Stimulated activated naive CD8-positive, alpha-beta T cell treated with anti-CD3 and anti-CD28 coated beads, Interleukin-15, amount 100 ng/mL, for 72 hours (primary cell): ENCODE measurements at regions not wholly inside any gene's neighbourhood (a gene's known extent, or its start where the extent isn't known, plus 50 kb on each side); places are given as distances from the start of the nearest gene placed in this dataset.

Source experiments
- ATAC-seq: fragments of 150-1000 bp; cut with Tn5 transposase; 2 replicates; pipeline ENCODE4 v1.10.0; 2021; ENCODE audit warnings: mild to moderate bottlenecking, moderate library complexity
- DNase-seq, 2 donors: peaks; one replicate each; pipeline ENCODE4 v3.0.0; 2021 to 2022
- H3K27ac Mint-ChIP-seq, 2 donors: one replicate each; pipeline ENCODE4 v1.8.0; 2022; ENCODE audit warnings: mild to moderate bottlenecking in 2 of 2, mixed read lengths in 2 of 2, moderate library complexity in 2 of 2
- H3K27me3 Mint-ChIP-seq: one replicate; pipeline ENCODE4 v1.8.0; 2022; ENCODE audit warnings: mixed read lengths
- H3K4me1 Mint-ChIP-seq: one replicate; pipeline ENCODE4 v1.8.0; 2022; ENCODE audit warnings: mild to moderate bottlenecking, mixed read lengths
- H3K4me3 Mint-ChIP-seq, 2 donors: one replicate each; pipeline ENCODE4 v1.8.0; 2022; ENCODE audit warnings: mild to moderate bottlenecking in 2 of 2, mixed read lengths in 2 of 2, moderate library complexity in 1 of 2
- H3K9me3 Mint-ChIP-seq, 2 donors: one replicate each; pipeline ENCODE4 v1.8.0; 2022; ENCODE audit warnings: mixed read lengths in 2 of 2

DNA sequence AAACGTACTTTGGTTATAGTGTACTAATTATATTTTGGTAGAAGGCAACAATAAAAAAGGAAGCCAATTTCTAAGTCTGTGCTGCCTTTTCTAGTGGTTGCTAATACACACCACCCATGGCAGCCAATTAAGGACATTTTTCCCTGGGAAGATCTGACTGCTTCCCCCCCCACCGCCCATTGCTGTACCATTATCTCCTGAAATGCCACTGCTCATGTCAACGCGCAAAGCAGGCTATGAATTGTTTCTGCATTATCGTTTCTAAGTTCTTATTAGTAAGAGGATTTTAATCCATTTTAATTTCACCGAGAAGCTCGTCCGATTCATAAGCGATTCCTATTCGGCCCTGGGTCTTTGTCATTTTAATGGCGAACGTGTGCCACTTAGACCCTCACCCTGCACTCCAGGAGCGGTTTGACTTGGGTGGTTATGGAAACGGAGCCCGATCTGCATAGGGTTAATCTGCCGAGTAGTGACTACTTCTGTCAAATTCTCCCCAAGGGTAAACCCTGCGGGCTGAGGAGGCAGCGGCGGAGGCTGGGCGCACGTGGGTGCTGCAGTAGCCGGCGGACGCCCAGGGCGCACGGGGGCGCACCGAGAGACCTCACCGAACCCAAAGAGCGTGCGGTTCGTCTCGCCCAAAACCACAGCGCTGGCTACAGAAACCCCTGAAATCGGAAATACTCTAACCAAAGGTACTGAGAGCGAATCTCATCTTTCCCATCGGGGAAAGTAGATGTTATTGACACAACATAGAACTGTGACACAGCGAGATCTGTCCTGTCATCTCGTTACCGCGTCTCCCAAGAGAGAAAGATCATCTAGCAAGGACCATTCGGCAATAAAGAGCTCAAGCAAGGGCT is 55.8 kb upstream of the SHC3 start:
- peak; percentile 99 for ATAC-seq
- DNase-seq = peak; percentile 57 to 80
- Mint-ChIP-seq H3K4me3 (peak overlapping the region; percentile 37 to 50), H3K27ac (no peak overlapping the region), H3K9me3 (no peaks in the 10 kb centered on the region), H3K4me1 (peaks cover 22% of the 10 kb centered on the region), H3K27me3 (peaks cover 78% of the 10 kb centered on the region)

DNA sequence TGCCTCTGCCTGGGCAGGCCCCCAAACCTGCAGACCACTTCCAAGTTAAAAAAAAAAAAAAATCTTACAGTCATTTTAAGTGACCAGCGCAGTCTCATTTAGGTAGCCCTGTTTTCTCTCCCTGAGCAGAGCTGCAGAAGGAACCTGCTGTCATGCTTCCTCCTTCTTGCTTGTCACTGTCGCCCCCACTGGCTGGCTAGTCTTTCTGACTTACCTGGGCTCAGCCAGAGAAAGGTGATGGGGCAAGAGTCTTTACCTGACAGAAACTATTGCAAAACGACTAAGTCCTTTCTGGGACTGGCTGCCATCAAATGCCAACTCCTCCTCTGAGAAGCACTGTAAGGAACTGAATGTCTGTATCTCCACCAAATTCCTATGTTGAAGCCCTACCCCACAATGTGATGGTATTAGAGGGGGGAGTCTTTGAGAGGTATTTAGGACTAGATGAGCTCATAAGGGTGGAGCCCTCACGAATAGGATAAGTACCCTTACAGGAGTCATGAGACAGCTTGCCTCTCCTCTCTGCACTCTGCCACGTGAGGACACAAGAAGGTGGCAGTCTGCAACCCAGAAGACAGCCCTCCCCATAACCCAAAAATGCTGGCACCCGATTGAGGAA is 58.4 kb upstream of the SHC3 start:
- Mint-ChIP-seq H3K9me3 (peaks cover 0 to 5% of the 10 kb centered on the region in 2 donors), H3K4me3 (no peak overlapping the region), H3K4me1 (peaks cover 22% of the 10 kb centered on the region), H3K27ac (no peak overlapping the region), H3K27me3 (peaks cover 82% of the 10 kb centered on the region)
- ATAC-seq (no peak), DNase-seq (no peak)

DNA sequence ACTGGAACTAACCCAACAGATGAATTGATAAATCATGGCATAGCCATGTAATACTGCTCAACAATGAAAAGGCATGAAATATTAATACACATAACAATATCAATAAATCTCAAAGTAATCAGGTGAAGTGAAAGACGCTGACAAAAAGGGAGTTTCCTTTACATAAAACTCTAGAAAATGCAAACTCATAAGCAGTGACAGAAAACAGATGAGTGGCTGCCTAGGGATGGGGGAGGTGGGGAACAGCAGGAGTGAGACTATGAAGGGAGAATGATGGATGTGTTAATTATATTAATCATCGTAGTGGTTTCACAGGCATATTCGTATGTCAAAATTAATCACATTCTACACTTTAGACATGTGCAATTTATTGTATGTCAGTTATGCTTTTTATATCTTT is 59.8 kb upstream of the SHC3 start:
- Mint-ChIP-seq H3K4me1 (peaks cover 22% of the 10 kb centered on the region), H3K4me3 (no peak overlapping the region), H3K27ac (no peak overlapping the region), H3K27me3 (peaks cover 74% of the 10 kb centered on the region), H3K9me3 (peaks cover 0 to 5% of the 10 kb centered on the region in 2 donors)
- DNase-seq = no peak
- ATAC-seq = no peak

DNA sequence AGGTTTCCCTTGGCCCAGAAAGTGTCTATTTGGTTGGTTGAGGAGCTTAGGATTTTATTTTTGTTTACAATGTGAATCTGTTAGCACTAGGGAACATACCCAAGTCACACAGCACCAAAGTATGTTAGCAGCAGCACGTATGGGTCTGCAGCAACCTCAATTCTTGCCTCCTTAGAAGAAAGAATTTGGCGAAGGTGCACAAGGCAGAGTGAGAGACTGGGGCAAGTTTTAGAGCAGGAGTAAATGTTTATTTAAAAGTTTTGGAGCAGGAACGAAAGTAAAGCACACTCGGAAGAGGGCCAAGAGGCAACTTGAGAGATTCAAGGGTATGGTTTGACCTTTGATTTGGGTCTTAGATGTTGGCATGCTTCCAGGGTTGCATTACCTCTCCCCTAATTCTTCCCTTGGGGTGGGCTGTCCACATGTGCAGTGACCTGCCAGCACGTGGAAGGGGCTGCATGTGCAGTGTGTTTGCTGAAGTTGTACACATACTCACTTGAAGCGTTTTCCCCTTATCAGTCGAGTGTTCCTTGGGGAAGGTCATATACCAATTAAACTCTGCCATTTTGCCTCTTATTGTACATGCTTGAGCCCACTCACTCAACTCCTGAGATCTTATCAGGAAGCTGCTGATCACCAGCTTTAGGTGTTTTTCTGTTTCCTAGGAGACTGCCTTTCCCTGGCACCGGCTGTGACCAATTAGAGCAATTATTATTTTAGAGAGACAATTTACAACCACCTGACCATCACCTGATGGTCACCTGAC is 64.9 kb upstream of the SHC3 start:
- ATAC-seq (no peak), DNase-seq (no peak)
- H3K9me3 Mint-ChIP-seq = peaks cover 0 to 5% of the 10 kb centered on the region in 2 donors
- peaks cover 35% of the 10 kb centered on the region for H3K27me3 Mint-ChIP-seq
- H3K4me1 Mint-ChIP-seq = no peaks in the 10 kb centered on the region
- H3K27ac Mint-ChIP-seq = no peak overlapping the region
- H3K4me3 Mint-ChIP-seq = no peak overlapping the region

DNA sequence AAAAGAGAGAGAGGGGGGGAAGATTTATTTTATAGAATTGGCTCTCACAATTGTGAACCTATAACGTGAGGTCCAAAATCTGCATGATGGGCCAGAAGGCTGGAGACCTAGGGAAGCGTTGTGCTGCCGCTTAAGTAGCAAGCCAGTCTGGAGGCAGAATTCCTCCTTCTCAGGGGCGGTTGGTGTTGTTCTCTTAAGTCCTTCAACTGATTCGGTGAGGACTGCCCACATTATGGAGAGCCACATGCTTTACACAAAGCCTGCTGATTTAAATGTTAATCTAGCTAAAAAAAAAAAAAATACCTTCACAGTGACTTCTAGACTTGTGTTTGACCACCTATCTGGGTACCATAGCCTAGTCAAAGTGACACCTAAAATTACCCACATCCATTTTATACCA is 64.2 kb upstream of the CKS2 start:
- ATAC-seq (no peak), DNase-seq (no peak)
- Mint-ChIP-seq H3K9me3 (no peaks in the 10 kb centered on the region), H3K4me1 (no peaks in the 10 kb centered on the region), H3K27me3 (peaks cover 8% of the 10 kb centered on the region), H3K4me3 (no peak overlapping the region), H3K27ac (no peak overlapping the region)

DNA sequence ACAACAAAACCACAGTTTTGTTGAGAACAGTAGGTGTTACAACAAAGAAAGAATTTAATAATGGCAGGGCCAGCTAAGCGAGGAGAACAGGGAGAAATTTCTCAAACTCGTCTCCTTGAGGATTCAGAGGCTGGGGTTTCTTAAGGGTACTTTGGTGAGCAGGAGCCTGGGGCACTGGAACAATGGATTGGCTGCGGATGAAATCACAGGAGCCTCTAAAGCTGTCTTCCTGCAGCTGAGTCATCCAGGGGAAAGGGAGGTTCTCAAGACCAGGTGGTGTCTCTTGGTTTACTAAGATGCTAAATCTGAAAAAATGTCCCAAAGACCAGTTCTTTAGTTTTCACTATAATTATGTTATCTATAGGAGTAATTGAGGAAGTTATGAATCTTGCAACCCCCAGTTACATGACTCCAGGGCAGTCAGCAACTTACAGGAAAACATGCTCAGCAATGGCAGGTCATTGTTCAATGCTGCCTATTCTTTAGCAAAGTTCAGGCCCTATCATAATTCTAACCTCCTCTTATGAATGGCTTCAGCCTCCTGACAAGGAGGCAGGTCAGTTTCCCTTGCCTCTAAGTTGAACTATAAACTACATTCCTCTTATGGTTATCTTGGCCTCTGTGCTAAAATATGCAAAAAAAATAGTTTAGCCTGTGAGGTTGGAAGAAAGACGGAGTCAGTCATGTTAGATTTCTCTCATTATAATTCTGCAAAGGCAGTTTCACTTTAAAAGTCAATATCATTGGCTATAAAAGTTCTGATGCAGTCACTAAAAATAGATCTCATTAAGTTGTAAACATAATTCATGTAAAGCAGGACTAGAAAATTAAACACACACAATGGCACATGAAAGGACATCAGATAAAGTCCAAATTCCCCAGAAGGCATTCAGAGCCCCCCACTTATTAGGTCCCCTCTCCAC is 63.3 kb upstream of the CKS2 start:
- Mint-ChIP-seq H3K4me1 (no peaks in the 10 kb centered on the region), H3K4me3 (no peak overlapping the region), H3K9me3 (no peaks in the 10 kb centered on the region), H3K27me3 (no peaks in the 10 kb centered on the region), H3K27ac (no peak overlapping the region)
- ATAC-seq (no peak), DNase-seq (no peak)

DNA sequence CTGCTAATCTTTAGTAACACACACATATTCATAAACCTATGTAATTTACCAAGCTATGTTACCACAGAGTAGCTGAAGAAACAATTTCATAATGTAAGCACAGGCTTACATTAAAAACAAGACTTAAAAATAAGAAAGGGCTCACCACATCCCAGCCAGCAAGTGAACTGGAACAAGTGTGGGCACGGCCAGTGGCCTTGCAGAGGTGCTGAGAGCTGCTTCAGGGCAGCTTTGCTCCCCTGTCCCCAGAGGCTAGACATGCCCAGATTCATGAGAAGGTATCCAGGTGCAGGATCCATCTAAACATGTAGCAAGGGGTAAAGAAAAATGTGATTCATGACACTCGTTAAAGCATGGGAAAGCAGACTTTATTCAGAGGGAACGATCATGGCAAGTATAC is 62.0 kb upstream of the CKS2 start:
- Mint-ChIP-seq H3K27me3 (no peaks in the 10 kb centered on the region), H3K4me3 (no peak overlapping the region), H3K27ac (no peak overlapping the region), H3K9me3 (no peaks in the 10 kb centered on the region), H3K4me1 (no peaks in the 10 kb centered on the region)
- ATAC-seq = no peak
- no peak for DNase-seq

DNA sequence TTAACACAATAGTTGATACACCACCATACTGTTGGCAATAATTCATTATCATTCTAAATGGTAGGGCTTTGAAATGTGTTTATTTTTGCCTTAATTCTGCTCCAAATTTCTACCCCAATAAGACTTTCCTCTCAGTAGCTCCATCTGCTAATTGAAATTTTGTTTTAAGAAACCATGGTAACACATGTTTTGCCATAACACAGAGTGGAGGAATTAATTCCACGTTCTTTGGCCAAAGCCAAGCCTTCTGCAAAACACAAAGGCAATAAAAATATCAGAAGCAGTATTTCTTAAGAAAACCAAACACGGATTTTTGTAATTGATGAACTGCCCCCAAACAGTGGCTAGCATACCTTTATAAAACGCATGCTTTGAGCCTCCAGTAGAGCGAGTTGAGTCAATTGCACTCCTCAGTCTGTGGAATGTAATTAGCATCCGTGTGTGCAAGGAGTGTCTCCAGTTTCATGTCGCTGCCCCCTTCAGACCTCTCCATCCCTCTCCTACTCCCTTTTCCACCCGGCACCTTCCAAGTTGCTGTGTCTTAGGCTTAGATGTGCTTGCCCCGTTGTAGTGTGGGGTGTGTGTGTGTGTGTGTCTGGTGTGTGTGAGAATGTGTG is 58.2 kb upstream of the CKS2 start:
- Mint-ChIP-seq H3K4me1 (no peaks in the 10 kb centered on the region), H3K27ac (no peak overlapping the region), H3K9me3 (no peaks in the 10 kb centered on the region), H3K4me3 (no peak overlapping the region), H3K27me3 (no peaks in the 10 kb centered on the region)
- DNase-seq (no peak), ATAC-seq (no peak)

DNA sequence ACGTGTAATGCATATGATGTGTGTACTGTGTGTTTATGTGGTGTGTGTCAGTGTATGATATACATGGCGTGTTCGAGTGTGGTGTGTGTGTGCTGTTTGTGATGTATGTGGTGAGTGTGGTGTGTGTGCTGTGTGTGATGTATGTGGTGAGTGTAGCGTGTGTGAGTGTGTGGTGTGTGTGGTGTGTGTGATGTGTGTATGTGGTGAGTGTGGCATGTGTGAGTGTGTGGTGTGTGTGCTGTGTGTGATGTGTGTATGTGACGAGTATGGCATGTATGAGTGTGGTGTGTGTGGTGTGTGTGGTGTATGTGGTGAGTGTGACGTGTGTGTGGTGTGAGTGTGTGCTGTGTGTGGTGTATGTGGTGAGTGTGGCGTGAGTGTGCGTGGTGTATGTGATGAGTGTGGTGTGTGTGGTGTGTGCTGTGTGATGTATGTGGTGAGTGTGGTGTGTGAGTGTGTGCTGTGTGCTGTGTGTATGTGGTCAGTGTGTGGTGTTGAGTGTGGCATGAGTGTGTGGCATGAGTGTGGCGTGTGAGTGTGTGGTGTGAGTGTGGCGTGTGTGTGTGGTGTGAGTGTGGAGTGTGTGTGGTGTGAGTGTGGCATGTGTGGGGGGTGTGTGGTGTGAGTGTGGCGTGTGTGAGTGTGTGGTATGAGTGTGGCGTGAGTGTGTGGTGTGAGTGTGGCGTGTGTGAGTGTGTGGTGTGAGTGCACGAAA is 56.8 kb upstream of the CKS2 start:
- Mint-ChIP-seq H3K27me3 (no peaks in the 10 kb centered on the region), H3K9me3 (no peaks in the 10 kb centered on the region), H3K4me1 (no peaks in the 10 kb centered on the region), H3K27ac (no peak overlapping the region), H3K4me3 (no peak overlapping the region)
- DNase-seq = no peak
- no peak for ATAC-seq

DNA sequence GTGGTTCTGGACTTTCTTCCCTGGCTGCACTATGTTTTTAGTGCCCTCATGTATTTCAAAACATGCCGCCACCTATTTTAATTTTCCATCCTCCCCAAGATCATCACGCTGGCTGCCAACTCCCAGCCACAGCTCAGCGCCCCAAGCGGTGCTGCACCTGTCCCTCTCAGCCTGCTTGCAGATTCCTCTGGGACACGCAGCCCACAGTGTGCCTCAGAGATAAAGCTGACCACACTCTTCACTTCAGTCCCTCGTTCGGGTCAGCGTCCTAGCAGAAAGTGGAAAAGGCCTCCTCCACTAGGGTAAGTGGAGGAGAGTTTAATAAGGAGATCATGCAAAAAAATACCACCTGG is 56.2 kb upstream of the CKS2 start:
- H3K27ac Mint-ChIP-seq = no peak overlapping the region
- H3K4me1 Mint-ChIP-seq = no peaks in the 10 kb centered on the region
- H3K9me3 Mint-ChIP-seq = no peaks in the 10 kb centered on the region
- H3K27me3 Mint-ChIP-seq = no peaks in the 10 kb centered on the region
- DNase-seq (no peak), ATAC-seq (no peak)
- H3K4me3 Mint-ChIP-seq = no peak overlapping the region

DNA sequence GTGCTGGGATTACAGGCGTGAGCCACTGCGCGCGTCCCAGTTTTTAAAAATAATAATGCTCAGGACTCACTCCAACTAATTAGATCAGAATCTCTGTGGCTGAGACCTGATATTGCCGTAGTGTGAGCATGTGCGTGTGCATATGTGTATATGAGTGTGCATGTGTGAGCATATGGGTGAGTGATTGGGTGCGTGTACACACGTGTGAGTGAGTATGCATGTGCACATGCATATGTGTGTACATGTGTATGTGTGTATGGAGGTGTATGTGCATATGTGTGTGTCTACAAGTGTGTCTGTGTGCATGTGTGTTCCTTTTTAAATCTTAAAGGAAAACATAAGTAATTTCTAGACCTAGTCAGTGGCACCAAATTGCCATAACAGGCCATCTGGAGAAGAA is 54.8 kb upstream of the CKS2 start:
- Mint-ChIP-seq H3K4me1 (no peaks in the 10 kb centered on the region), H3K27ac (no peak overlapping the region), H3K9me3 (no peaks in the 10 kb centered on the region), H3K4me3 (no peak overlapping the region), H3K27me3 (no peaks in the 10 kb centered on the region)
- ATAC-seq (no peak), DNase-seq (no peak)

DNA sequence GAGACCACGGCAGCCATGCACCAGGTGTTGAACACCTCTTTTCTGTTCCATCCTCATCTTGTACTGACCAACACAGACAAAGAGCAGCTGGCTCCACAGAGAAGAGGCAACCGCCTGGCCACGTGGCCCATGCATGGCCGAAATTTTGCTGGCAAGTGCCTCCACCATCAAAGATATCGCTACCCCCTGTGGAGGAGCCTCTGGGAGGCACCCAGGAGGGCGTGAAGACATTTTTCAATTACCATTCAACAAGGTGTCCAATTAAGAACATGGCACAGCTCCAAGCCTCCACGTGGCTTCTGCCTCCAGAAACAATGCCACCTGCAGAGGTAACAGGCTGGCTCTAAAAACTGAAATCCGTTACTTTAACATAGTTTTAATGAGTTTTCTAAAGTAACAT is 54.4 kb upstream of the CKS2 start:
- no peak overlapping the region for H3K27ac Mint-ChIP-seq
- DNase-seq (no peak), ATAC-seq (no peak)
- H3K27me3 Mint-ChIP-seq = no peaks in the 10 kb centered on the region
- no peak overlapping the region for H3K4me3 Mint-ChIP-seq
- H3K4me1 Mint-ChIP-seq = no peaks in the 10 kb centered on the region
- H3K9me3 Mint-ChIP-seq = no peaks in the 10 kb centered on the region

DNA sequence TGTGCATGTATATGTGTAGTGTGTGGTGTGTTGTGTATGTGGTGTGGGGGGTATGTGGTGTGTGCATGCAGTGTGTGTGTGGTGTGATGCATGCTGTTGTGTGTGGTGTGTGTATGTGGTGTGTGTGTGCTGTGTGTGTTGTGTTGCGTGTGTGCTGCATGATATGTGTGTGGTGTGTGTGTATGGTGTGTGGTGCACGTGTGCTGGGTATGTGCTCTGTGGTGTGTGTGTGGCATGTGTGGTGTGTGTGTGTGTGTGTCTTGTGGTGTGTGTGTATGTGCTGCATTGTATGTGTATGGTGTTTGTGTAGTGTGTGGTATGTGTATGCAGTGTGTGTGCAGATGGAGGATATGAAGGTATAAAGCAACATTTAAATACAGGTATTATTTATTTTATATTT is 50.5 kb upstream of the CKS2 start:
- DNase-seq (no peak), ATAC-seq (no peak)
- Mint-ChIP-seq H3K9me3 (no peaks in the 10 kb centered on the region), H3K27ac (no peak overlapping the region), H3K4me3 (no peak overlapping the region), H3K4me1 (no peaks in the 10 kb centered on the region), H3K27me3 (no peaks in the 10 kb centered on the region)
